Astrocyte of the cerebellum (primary cell): ENCODE measurements at regions not wholly inside any gene's neighbourhood (a gene's known extent, or its start where the extent isn't known, plus 50 kb on each side); places are given as distances from the start of the nearest gene placed in this dataset.
"Not testable (repeated sequence)": the region's sequence is repeated elsewhere in the genome, so short reads cannot be mapped to it uniquely, and the experiment has no call there.

Experiments used
- DNase-seq: peaks from one replicate; pipeline ENCODE4 v3.0.0-alpha.2; 2011; ENCODE audit warnings: low read depth
- H3K4me3 ChIP-seq: 2 replicates; pipeline ENCODE4 v1.5.1; 2011; ENCODE audit warnings: mild to moderate bottlenecking, low read depth, low read length, moderate library complexity
- CTCF ChIP-seq: IDR thresholded peaks from 2 replicates; pipeline ENCODE4 v1.5.1; 2012; ENCODE audit warnings: low read length, low read depth, moderate library complexity, mild to moderate bottlenecking; ENCODE audit errors: missing control alignments
- in situ Hi-C: cut with HindIII; loops from 2 replicates; pipeline ENCODE4 v1.10.0; 2017; ENCODE audit warnings: low sequenced_read_pairs

- no peak overlapping the region for H3K4me3 ChIP-seq
- no peak for TF ChIP-seq CTCF
- DNase-seq, result no peak
- in situ Hi-C loops, result no loop called here
Observed at GRCh38 chrX:25873196-25873595, 264.9 kb upstream of the MAGEB18 start.

- no peak overlapping the region for H3K4me3 ChIP-seq
- in situ Hi-C loops, result no loop called here
- DNase-seq, result no peak
- TF ChIP-seq CTCF, result no peak
Observed at GRCh38 chrX:25878806-25879205, 259.3 kb upstream of the MAGEB18 start.

- in situ Hi-C loops, DNase-seq, H3K4me3 ChIP-seq: not testable (repeated sequence)
Observed at GRCh38 chrX:25882503-25882902, 255.6 kb upstream of the MAGEB18 start.

GRCh38 chrX:25897758-25898157 is 240.4 kb upstream of the MAGEB18 start:
- H3K4me3 ChIP-seq, result no peak overlapping the region
- DNase-seq, result no peak
- in situ Hi-C loops, result no loop called here
- TF ChIP-seq CTCF, result no peak

DNA sequence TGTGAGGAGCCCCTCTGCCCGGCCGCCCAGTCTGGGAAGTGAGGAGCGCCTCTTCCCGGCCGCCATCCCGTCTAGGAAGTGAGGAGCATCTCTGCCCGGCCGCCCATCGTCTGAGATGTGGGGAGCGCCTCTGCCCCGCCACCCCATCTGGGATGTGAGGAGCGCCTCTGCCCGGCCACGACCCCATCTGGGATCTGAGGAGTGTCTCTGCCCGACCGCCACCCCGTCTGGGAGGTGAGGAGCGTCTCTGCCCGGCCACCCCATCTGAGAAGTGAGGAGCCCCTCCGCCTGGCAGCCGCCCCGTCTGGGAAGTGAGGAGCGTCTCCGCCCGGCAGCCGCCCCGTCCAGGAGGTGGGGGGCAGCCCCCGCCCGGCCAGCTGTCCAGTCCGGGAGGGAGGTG is 232.4 kb upstream of the MAGEB18 start:
- DNase-seq, H3K4me3 ChIP-seq, in situ Hi-C loops: not testable (repeated sequence)

- no peak for DNase-seq
- no peak for TF ChIP-seq CTCF
- H3K4me3 ChIP-seq, result no peak overlapping the region
- in situ Hi-C loops, result no loop called here
Observed at GRCh38 chrX:25925946-25926345, 212.2 kb upstream of the MAGEB18 start.

DNA sequence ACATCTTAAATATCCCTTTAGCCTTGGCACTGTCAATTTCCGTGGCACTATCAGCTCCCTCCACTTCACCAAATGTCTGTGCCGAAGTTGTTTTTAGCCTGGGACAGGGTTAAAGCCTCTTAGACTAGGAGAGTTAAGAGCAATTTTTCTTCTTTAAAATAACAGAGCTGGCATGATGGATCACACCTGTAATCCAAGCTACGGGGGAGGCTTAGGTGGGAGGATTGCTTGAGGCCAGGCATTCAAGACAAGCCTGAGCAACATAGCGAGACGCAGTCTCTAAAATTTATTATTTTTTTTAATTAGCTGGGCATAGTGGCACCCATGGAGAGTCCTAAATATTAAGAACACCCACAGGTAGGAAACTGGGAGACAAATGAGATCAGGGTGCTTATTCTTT is 209.8 kb upstream of the MAGEB18 start:
- no peak for TF ChIP-seq CTCF
- in situ Hi-C loops, result no loop called here
- DNase-seq, result no peak
- H3K4me3 ChIP-seq, result no peak overlapping the region

- no peak for TF ChIP-seq CTCF
- no peak for DNase-seq
- in situ Hi-C loops, result no loop called here
- H3K4me3 ChIP-seq, result no peak overlapping the region
Observed at GRCh38 chrX:25941087-25941486, 197.1 kb upstream of the MAGEB18 start.
